ENCODE measurements at regions not wholly inside any gene's neighbourhood (a gene's known extent, or its start where the extent isn't known, plus 50 kb on each side); places are given as distances from the start of the nearest gene placed in this dataset.
A peak's percentile ranks its signal among the peaks of the same experiment; 100 is the strongest.
"Not testable (repeated sequence)": the region's sequence is repeated elsewhere in the genome, so short reads cannot be mapped to it uniquely, and the experiment has no call there.

DNA sequence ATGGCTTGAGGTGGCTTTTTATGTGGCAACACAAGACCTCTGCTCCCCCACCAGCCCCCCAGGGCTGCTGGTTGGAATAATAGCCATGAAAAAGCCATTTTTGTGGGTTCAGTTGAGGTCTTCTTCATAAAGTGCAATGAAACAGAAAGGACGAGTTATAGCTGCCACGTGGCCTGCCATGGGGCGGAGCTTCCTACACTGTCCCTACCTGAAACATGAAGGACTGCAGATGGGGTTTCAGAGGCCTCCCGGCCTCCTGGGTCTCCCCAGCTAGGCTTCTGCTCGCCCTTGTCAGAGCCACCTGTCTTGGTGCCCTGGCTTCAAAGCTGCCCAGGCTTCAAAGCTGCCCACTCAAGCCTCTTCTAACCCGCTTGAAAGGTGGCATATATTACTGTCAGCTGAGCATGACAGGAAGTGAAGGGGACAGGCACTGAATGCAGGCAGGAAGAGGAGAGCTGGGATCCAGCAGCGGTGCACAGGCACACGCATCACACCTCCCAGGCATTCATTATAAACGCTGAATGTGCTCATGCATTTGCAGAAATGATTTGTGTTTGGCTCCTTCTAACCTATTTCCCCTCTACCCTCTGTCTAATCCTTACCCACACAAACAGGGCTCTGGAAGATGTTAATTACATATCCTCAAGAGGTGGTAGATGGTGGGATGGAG is 245.9 kb upstream of the PODXL start:
- no peak for DNase-seq (ENCODE audit: low spot score)

DNA sequence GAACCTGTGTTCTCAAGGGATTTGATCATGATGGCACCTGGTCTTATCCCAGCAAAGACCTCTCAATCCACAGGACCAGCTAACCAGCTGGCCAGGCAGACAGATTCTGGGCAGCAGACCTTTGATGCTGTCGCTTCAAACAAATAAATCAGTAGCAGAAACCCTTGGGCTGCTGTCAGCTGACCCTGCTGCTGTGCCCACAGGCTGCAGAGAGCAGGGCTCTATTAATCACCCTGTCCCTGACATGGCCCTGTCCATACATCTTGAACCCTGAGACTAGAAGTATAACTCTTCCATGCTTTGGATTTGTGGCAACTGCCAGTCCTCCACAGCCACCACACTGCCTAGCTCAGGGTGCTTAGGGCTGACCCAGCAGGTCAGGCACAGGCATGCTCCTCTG is 244.1 kb upstream of the PODXL start:
- DNase-seq (ENCODE audit: low spot score): no peak

DNA sequence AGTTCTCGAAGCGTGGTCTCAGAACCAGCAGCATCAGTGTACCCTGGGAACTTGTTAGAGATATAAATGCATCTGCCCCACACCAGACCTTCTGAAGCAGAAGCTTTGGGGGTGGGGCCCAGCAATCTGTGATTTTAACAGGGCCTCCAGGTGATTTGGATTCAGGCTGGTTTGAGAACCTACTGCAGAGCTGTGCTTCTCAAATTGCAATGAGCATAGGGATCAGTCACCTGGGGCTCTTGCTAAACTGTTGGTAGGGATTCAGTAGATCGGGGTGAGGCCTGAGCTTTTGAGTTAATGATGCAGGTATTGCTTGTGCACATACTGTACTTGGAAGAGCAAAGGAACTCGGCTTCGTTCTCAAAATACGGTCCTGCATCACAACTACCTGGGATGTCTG is 243.6 kb upstream of the PODXL start:
- DNase-seq (ENCODE audit: low spot score): no peak

DNA sequence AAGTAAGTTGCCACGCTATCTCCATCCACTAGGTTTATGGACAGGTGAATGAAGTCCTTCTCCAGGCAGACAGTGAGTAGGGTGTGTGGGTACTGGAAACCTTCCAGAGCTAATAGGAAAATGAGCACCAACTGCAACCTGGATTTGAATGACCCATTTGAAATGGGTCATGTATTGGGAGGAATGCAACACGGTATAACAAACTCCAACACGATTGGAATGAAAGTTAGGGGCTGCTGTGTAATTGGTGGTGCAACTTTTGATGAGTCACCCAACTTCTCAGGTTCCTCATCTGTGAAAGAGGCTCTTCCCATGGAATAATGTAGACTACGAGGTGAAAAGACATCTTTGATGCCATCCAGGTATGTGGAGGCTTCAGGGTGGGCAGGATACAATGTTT is 241.4 kb upstream of the PODXL start:
- no peak for DNase-seq (ENCODE audit: low spot score)

- DNase-seq (ENCODE audit: low spot score): no peak
Observed at GRCh38 chr7:131795400-131795799, 239.0 kb upstream of the PODXL start.

- no peak for DNase-seq (ENCODE audit: low spot score)
Observed at GRCh38 chr7:131792311-131792710, 235.9 kb upstream of the PODXL start.

DNA sequence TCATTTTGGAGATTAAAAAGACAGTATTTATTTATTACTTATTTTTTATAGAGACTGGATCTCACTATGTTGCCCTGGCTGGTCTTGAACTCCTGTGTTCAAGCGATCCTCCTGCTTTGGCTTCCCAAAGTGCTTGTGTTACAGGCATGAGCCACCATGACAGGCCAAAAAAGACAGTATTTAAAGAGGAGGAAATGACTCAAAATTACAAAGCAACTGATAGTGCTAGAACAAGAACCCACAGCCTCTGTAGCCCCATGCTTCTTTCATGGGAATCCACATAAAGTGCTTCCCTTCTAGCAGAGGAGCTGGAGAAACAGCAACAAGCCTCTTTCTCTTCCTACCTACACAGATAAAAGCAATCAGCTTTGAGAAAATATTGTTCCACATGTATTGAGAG is 230.7 kb upstream of the PODXL start:
- DNase-seq (ENCODE audit: low spot score): no peak

DNA sequence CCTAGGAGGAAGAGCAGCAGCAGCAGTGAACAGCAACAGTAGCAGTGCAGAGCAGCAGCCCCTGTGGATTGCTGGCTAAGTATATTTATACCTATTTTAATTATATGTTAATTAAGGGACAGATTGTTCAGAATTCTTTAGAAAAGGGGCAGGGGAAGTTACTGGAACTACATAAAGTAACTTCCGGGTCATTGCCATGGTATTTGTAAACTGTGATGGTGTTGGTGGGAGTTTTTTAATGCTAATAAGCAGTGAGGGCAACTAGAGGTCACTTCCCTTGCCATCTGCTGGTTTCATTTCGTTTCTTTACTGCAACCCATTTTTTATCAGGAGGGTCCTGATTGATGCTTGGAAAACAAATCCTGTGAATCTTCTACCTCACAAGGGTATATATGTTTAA is 229.8 kb upstream of the PODXL start:
- no peak for DNase-seq (ENCODE audit: low spot score)

DNA sequence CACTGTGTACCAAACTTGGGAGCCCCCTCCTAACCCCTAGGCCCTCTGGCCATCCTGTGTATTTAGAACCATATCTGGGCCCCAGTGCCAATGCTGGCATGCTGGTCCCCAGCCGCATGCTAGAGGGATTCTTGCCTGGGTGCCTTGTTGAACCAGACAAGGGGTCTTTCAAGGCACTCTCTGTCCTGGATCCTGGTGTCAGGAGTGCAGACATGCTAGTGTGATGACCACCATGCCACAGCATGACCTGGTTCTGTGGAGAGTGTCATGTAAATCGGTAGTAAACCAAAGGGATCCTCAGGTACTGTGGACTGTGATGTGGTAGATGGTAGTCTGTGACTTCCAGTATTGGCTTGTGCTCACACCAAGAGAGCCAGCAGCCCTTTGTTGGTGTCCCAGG is 222.2 kb upstream of the PODXL start:
- no peak for DNase-seq (ENCODE audit: low spot score)

GRCh38 chr7:131774419-131775220 is 218.2 kb upstream of the PODXL start:
- no peak for DNase-seq (ENCODE audit: low spot score)

DNA sequence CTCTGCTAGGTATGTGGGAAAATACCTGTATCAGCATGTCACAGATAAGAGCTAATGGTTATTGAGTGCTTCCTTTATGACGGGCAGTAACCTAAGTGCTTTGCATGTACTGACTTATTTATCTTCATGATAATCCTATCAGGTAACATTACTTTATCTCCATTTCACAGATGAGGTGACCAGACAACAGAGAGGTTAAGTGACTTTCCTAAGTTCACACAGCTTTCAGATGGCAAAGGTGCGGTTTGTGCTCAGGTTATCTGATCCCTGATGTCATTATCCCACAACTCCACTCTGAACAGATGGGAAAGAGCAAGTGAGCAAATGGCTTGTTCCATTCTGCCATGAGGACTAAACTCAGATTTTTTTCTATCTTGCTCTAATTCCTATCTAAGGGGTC is 217.0 kb upstream of the PODXL start:
- no peak for DNase-seq (ENCODE audit: low spot score)

- peak; percentile 33 for DNase-seq (ENCODE audit: low spot score)
Observed at GRCh38 chr7:131769241-131769640, 212.8 kb upstream of the PODXL start.

GRCh38 chr7:131767591-131767990 is 211.2 kb upstream of the PODXL start:
- DNase-seq (ENCODE audit: low spot score): no peak

GRCh38 chr7:131765575-131765974 is 209.1 kb upstream of the PODXL start:
- no peak for DNase-seq (ENCODE audit: low spot score)

DNA sequence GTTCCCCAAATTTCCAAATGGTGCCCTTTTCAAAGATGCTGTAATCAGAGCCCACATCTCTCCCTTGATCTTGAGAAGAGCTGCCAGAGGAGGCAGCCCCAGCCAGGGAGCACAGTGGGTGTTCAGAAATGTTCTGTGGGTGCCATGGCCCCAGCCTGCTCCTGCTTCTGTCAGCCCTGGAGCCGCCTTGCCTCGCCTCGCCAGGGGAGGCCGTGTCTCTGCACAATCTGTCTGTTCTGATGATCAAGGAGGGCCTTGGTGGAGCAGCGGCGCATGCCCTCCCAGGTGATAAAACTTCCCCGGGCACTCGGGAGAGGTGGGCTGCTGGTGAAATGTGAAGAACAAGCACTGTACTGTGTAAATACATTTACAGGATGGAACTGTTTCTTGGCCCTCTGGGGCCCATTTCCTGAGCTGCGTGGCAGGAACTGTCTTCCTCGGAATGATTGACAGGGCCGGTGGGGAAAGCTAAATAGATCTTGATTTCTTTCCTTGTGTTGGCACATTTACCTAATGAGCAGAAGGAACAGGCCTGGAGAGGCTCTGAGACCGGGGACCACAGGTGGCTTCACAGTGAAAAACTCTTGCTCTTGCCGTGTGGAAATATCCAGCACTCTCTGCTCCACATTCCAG is 207.8 kb upstream of the PODXL start:
- no peak for DNase-seq (ENCODE audit: low spot score)

- DNase-seq (ENCODE audit: low spot score): no peak
Observed at GRCh38 chr7:131762753-131763152, 206.3 kb upstream of the PODXL start.

DNA sequence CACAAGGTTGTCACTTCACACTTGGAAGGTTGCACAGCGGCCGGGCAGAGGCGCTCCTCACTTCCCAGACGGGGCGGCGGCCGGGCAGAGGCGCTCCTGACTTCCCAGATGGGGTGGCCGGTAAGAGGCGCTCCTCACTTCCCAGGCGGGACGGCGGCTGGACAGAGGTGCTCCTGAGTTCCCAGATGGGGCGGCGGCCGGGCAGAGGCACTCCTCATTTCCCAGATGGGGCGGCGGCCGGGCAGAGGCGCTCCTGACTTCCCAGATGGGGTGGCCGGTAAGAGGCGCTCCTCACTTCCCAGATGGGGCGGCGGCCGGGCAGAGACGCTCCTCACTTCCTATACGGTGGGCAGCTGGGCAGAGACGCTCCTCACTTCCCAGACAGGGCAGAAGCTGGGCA is 199.4 kb upstream of the PODXL start:
- not testable (repeated sequence) for DNase-seq (ENCODE audit: low spot score)

DNA sequence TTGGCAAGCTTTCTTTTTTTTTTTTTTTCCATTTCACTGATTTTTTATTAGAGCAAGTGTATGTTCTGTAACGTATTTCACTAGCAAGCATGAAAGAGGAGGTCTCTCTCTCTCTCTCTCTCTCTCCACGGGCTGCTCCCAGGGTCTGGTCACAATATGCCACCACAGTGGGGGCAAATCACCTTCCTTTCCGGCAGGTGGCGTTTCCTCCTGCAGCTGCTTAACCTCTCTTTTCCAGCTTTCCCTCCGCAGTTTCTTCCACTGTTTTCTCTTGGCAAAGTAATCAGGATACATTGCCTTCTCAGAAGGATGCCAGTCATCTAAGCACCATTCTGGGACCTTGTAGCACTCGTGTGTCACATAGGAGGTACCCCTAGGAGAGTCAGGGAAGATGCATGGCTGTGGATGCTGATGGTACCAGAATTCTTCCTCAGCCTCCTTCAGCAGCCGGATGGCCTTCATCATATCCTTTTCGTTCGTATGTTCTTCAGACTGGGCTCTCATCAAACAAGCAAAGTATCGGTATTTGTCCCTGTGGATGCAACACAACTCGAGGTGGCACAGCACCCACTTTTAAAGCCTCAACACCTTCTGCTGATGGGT is 197.3 kb upstream of the PODXL start:
- DNase-seq (ENCODE audit: low spot score): no peak

DNA sequence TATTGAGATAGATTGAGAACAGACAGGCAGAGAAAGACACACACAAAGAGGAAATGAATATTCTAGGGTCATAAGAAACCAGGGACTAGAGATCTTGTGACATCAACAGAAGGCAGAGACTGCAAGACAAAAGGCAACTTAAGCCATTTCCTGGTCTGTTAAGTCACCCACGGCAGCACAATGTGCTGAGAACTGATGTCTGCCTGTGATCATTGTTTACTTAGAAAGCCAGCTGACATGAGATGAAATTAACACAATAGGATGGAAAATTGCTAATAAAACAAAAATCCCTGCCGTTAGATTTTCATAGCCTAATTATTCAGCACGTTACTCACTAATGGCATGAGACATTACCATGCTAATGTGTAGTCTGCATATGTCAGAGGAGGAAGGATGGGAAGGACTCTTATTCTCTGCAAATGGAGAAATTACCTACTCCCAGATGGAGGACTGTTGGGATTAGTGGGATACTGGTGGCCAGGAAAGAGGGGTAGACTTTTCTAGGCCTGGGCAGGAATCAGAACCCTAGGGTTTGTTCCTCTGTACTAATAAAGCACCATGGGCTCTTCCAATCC is 191.3 kb upstream of the PODXL start:
- DNase-seq (ENCODE audit: low spot score): no peak

DNA sequence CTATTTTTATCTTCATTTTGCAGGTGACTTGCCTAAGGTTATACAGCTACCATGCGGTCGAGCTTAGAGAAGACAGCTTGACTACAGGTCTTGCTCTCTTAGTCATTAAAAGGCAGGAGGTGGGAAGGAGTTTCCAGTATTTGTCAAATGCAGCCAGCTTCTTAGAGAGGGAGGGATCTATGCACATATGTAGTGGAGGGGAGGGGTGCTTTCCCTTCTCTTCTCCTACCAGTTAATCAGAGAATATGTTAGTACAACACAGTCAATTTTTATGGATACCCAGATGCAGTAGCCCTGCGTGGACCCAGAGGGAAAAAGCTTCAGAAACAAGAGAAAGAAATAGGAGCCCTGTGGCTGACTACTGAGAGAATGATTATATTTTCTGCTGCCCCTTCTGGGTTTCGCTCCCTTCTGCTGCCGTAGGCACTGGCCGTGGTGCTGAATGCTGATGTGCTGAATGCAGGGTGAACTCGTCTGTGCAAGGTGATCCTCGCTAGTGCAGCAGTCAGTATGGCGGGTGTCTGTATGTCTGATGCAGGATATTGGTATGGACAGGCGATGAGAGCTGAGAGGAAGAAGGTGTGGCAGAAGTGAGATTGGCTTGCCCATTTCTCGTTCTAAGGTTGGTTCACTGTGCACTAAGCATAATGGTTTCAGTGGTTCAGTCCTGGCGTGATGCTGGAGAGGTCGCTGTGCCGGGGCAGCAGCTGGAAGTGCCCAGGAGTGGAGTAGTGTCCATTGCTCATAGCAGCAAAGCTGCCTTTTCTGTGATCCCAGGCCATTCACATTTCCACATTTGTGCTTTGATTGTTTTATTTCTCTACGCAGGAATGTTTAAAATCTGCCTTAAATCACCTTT is 189.2 kb upstream of the PODXL start:
- peak; percentile 72 for DNase-seq (ENCODE audit: low spot score)

GRCh38 chr7:131741446-131741845 is 185.0 kb upstream of the PODXL start:
- no peak for DNase-seq (ENCODE audit: low spot score)

Measured in AG20443 (cell line).